ENCODE measurements at regions not wholly inside any gene's neighbourhood (a gene's known extent, or its start where the extent isn't known, plus 50 kb on each side); places are given as distances from the start of the nearest gene placed in this dataset.

- TF ChIP-seq EZH2 (IDR thresholded peaks at IDR 0.05; ENCODE audit: borderline replicate concordance, low read depth, low read length, severe bottlenecking) (no peak), CTCF (IDR thresholded peaks at IDR 0.05; ENCODE audit: borderline replicate concordance, extremely low read depth, low read length, poor library complexity, severe bottlenecking) (no peak)
Measured at GRCh38 chr1:58358346-58358745, 188.2 kb downstream of the OMA1 start.

All from DND-41 (cell line).